ENCODE measurements at regions not wholly inside any gene's neighbourhood (a gene's known extent, or its start where the extent isn't known, plus 50 kb on each side); places are given as distances from the start of the nearest gene placed in this dataset.

DNA sequence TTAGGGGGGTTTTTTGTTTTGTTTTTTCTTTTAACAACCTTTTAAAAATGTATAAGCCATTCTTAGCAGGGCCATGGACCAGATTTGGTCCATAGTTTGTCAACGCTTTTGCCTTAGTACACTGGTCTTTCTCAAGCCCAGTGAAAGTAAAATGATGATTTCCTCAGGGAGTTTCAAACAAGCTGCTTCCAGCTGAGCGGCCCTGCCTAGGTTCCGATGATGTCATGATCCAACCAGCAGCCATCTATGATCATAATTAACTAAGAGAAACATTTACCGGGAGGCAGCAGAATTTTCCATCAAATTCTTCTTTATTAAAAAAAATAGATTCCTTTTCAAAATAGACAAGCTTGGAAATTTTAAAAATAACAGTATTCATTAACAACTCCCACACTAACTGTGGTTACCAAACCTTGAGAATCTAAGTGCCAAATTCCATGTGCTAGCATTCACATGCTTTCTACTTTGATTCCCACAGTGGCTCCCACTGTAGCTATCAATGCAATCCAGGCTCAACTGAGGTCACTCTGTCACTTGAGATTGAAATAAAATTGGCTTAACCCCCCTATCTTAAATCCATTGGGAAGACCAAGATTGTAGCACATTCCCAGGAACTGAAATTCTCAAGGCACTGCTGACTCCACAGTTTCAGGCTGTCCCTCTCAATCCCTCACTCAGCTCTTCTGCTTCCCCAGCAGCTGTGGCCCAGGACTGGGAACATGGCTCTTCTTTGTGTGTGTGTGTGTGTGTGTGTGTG is 148.9 kb downstream of the RNF152 start:
- Histone ChIP-seq H3K4me1 (peaks cover 5 to 8% of the 10 kb centered on the region in 2 donors), H3K9me3 (no peaks in the 10 kb centered on the region), H3K36me3 (no peaks in the 10 kb centered on the region), H3K27ac (peak overlapping the region; percentile 72 to 78 (median 74)), H3K4me3 (no peak overlapping the region), H3K27me3 (no peaks in the 10 kb centered on the region)
- no peak for TF ChIP-seq POLR2A (IDR thresholded peaks at IDR 0.05)
- TF ChIP-seq, protein P1, sequence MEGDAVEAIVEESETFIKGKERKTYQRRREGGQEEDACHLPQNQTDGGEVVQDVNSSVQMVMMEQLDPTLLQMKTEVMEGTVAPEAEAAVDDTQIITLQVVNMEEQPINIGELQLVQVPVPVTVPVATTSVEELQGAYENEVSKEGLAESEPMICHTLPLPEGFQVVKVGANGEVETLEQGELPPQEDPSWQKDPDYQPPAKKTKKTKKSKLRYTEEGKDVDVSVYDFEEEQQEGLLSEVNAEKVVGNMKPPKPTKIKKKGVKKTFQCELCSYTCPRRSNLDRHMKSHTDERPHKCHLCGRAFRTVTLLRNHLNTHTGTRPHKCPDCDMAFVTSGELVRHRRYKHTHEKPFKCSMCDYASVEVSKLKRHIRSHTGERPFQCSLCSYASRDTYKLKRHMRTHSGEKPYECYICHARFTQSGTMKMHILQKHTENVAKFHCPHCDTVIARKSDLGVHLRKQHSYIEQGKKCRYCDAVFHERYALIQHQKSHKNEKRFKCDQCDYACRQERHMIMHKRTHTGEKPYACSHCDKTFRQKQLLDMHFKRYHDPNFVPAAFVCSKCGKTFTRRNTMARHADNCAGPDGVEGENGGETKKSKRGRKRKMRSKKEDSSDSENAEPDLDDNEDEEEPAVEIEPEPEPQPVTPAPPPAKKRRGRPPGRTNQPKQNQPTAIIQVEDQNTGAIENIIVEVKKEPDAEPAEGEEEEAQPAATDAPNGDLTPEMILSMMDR (IDR thresholded peaks at IDR 0.05 in 4 of 5, conservative IDR thresholded peaks at IDR 0.05 in 1 of 5): no peak
- peak; percentile 55 to 64 for ATAC-seq
- peak in 1 of 2 donors; percentile 36 for DNase-seq
- in situ Hi-C loops (cut with MboI; ENCODE audit: low sequenced_read_pairs in 4 of 4) (loop anchor here in 1 of 4 donors (10.0 kb wide), 1 partner anchor 151 kb away; the partner anchor contains the start of gene RNF152), intact Hi-C loops (cut with DNase I; ENCODE audit: low total_unique reads) (loop anchor here (10.0 kb wide), 2 partner anchors 91 to 159 kb away; no protein-coding TSS in a partner anchor)

DNA sequence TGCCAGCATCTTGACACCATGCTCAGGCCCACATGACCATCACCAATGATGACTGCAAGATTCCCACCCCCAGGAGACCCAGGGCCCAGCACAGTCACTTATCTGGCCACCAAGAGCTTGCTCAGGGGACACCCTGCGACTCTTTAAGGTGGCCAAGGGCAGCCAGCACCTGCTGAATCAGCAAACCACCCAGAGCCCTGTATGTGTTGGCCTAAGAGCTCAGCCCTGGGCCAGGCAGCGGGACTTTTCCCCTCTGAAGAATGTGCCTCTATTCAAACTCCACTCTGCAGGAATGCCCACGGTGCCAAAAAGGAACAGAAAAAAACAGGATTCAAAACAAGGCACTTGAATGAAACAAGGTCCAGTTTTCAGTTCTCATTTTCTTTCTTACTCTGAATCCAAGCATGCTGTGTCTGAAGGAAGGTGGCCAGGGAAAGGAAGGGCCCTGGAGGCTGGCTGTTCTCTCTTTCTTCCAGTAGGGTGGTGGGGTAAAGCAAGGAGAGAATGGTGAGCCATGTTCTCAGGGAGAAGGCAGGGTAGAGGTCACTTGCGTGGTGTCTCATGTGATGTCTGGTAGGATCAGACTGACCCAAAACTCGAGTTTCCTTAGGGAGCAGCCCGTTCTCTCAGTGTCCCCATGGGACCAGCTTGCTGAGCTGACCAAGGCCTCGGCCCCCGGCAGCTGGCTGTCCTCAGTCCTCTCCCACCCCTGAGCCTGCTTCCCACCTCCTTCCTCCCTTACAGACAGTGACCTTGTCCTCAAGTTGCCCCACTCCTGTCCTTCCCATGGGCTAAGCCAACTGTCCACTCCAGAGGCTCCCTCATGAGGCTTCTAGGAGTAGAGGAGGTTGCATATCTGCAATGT is 150.0 kb downstream of the RNF152 start:
- ATAC-seq (peak; percentile 35 to 49), DNase-seq (peak; percentile 14 to 51)
- TF ChIP-seq, protein P1 (IDR thresholded peaks at IDR 0.05 in 4 of 5, conservative IDR thresholded peaks at IDR 0.05 in 1 of 5): peak in 1 of 5 experiments; percentile 3
- TF ChIP-seq POLR2A (IDR thresholded peaks at IDR 0.05): no peak
- Histone ChIP-seq H3K36me3 (no peaks in the 10 kb centered on the region), H3K4me3 (no peak overlapping the region), H3K9me3 (no peaks in the 10 kb centered on the region), H3K27ac (peak overlapping the region; percentile 72 to 78 (median 74)), H3K4me1 (peaks cover 5 to 8% of the 10 kb centered on the region in 2 donors), H3K27me3 (no peaks in the 10 kb centered on the region)
- intact Hi-C loops (cut with DNase I; ENCODE audit: low total_unique reads) (loop anchor here (10.0 kb wide), 2 partner anchors 92 to 158 kb away; no protein-coding TSS in a partner anchor), in situ Hi-C loops (cut with MboI; ENCODE audit: low sequenced_read_pairs in 4 of 4) (loop anchor here in 1 of 4 donors (10.0 kb wide), 1 partner anchor 152 kb away; the partner anchor contains the start of gene RNF152)

DNA sequence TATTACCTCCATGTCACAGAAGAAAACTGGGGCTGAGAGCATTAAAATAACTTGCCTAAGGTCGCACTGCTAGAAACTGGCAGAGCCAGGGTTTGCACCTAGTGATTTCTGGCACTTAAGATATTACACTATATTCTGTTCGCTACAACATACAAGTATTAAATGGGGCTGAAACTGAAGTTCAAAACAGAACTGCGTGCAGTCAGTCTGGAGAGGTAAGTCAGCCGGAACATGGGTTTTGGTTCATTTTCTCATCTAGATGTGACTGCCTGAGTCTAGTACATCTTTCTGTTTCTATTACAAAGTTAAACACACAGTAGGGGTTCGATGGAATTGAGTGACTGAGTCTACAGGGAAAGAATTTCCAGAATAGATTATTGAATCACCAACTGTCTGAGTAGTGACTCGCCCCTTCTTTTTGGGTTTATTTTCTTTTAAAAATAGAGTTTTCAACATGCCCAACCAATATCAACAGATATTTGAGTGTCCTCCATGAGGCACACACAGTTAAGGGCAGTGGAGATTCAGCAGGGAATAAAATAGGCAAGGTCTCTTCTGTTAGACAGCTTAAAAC is 150.8 kb downstream of the RNF152 start:
- intact Hi-C loops (cut with DNase I; ENCODE audit: low total_unique reads): loop anchor here (10.0 kb wide), 2 partner anchors 93 to 157 kb away; no protein-coding TSS in a partner anchor
- TF ChIP-seq, protein P1 (IDR thresholded peaks at IDR 0.05 in 4 of 5, conservative IDR thresholded peaks at IDR 0.05 in 1 of 5): no peak
- TF ChIP-seq POLR2A (IDR thresholded peaks at IDR 0.05): no peak
- in situ Hi-C loops (cut with MboI; ENCODE audit: low sequenced_read_pairs in 4 of 4): loop anchor here in 1 of 4 donors (10.0 kb wide), 1 partner anchor 153 kb away; the partner anchor contains the start of gene RNF152
- Histone ChIP-seq H3K27ac (peak overlapping the region; percentile 41 to 78 (median 74)), H3K4me3 (no peak overlapping the region), H3K27me3 (no peaks in the 10 kb centered on the region), H3K4me1 (peaks cover under 1 to 8% of the 10 kb centered on the region in 2 donors), H3K9me3 (no peaks in the 10 kb centered on the region), H3K36me3 (no peaks in the 10 kb centered on the region)
- DNase-seq: no peak
- no peak for ATAC-seq

DNA sequence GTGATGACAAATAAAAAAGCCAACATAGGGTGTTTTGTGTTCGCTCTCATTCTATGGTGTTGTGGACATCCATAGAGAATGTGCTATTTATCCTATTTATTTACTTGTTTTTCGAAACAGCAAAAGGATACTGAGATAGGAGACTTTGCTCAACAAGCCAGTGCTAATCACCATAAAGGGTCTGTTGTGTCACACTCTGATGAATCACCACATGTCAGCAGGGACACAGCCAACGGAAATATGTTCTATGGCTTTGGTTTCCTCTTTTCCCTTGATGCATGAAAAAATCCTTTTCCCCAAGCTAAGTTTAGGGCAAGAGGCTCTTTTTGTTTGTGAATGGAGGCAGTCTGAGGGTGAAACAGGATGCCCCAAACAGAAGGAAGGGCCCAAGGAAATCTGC is 154.3 kb downstream of the RNF152 start:
- H3K27me3 ChIP-seq: no peaks in the 10 kb centered on the region
- no peaks in the 10 kb centered on the region for H3K36me3 ChIP-seq
- no peak overlapping the region for H3K4me3 ChIP-seq
- intact Hi-C loops (cut with DNase I; ENCODE audit: low total_unique reads) (loop anchor here (5.0 kb wide), 1 partner anchor 154 kb away; the partner anchor contains the start of gene RNF152), in situ Hi-C loops (cut with MboI; ENCODE audit: low sequenced_read_pairs in 4 of 4) (no loop called here)
- peaks cover 0 to 8% of the 10 kb centered on the region in 2 donors for H3K4me1 ChIP-seq
- no peaks in the 10 kb centered on the region for H3K9me3 ChIP-seq
- peak overlapping the region; percentile 60 to 74 (median 66) for H3K27ac ChIP-seq
- TF ChIP-seq, protein P1 (IDR thresholded peaks at IDR 0.05 in 4 of 5, conservative IDR thresholded peaks at IDR 0.05 in 1 of 5): no peak
- TF ChIP-seq POLR2A (IDR thresholded peaks at IDR 0.05): no peak
- DNase-seq (peak in 1 of 2 donors; percentile 29), ATAC-seq (peak; percentile 60 to 65)

Data from gastrocnemius medialis (tissue), 4 donors.